Head of caudate nucleus (tissue), 42 donors: ENCODE measurements at regions not wholly inside any gene's neighbourhood (a gene's known extent, or its start where the extent isn't known, plus 50 kb on each side); places are given as distances from the start of the nearest gene placed in this dataset.

Experiments
- DNase-seq, 42 donors: peaks; one replicate each; pipeline versions ENCODE4 v3.0.0 to v3.0.0-alpha.2; 2020 to 2021; ENCODE audit warnings: mixed read lengths in 7 of 42
- intact Hi-C: fragments of 100-400 bp; cut with DNase I; formaldehyde crosslinking; loops from one replicate; pipeline ENCODE4 v1.15.0; 2022

DNA sequence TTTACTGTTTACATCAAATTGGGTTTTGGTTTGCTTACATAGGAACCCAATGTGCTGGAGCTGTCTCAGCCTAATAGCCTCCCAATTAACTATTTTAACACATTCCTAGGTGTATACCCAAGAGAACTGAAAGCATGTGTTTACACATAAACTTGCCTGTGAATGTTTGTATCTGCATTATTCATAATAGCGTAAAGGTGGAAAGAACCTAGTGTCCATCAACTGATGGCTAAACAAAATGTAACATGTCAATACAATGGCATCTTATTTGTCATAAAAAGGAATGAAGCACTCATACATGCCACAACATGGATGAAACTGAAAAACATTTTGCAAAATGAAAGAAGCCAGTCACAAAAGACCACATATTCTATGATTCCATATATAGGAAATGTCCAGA lies 160.6 kb upstream of the EEPD1 start:
- DNase-seq, result no peak
- intact Hi-C loops, result no loop called here

DNA sequence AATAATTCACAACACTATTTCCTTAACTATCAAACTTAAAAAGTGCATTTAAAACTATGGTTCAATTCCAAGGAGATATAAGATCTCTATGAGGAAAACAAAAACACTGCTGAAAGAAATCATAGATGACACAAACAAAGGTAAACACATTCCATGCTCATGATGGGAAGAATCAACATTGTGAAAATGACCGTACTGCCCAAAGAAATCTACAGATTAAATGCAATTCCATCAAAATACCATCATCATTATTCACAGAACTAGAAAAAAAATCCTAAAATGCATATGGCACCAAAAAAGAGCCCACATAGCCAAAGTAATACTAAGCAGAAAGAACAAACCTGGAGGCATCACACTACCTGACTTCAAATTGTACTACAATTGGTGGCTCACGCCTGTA lies 159.9 kb upstream of the EEPD1 start:
- no peak for DNase-seq
- intact Hi-C loops, result no loop called here

DNA sequence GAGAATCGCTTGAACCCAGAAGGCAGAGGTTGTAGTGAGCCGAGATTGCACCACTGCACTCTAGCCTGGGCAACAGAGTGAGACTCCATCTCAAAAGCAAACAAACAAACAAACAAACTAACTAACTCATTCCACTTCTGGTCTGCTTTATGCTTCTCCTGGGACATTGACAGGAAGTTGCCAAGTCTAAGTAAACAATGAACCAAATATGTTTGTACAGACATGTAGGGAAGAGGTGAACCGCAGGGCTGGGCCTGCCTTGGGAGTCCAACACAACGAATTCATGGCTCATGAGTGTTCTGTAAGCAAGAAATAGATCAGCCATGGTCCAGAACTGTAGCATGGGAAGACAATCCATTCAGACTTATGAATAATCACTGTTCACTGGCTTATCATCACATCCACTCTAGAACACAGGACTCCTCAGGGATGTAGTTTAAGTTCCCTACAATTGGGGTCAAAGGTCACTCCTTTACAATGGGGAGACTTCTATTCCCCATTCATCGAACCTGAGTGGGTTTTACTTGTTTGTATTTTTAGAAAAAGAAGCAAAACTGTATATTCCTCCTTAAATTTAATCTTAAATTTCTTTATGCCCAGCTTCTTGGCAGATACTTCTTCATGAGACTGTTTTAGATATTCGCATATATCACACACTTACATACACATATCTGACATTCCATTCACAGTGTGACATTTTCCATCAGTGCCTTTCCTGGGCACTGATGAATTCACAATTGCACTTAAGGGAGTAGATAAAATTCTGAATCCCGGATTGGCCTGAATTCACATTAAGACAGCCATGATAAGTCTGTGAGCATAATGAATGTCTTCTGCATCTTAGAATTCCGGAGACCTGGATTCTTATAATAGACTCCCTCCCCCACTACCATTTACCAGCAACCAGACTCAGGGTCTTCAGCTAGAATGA lies 159.1 kb upstream of the EEPD1 start:
- peak in 1 of 42 donors; percentile 3 for DNase-seq
- intact Hi-C loops, result no loop called here

DNA sequence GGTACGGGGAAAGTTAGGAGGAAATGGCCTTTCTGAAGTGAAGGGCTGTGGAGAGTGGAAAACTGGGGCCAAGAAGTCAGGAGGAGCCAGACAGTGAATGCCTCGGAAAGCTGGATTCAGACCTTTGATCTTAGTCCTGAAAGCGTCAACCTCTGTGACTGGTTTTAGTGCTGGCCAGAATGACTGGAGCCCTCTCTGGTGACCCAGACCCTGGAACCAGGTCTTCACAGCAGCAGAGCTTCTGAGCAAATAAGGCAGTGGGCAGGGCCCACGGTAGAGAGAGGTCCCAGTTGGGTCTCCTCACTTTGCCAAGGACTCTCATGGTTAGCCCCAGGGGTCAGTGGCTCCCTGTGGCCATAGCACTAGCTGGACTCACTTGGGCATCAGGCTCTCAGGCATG lies 157.7 kb upstream of the EEPD1 start:
- intact Hi-C loops, result no loop called here
- peak in 1 of 42 donors; percentile 27 for DNase-seq

DNA sequence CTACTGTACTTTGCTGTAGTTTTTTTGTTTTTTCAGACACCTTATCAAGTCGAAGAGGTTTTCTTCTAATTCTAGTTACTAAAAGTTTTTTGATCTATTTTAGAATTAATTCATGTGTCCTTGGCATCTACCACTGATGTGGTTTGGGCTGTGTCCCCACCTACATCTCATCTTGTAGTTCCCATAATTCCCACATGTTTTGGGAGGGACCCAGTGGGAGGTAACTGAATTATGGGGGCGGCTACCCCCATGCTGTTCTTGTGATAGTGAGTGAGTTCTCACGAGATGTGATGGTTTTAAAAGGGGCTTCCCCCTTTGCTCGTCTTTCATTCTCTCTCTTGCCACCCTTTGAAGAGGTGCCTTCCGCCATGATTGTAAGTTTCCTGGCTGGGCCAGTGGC lies 154.6 kb upstream of the EEPD1 start:
- intact Hi-C loops, result no loop called here
- no peak for DNase-seq

DNA sequence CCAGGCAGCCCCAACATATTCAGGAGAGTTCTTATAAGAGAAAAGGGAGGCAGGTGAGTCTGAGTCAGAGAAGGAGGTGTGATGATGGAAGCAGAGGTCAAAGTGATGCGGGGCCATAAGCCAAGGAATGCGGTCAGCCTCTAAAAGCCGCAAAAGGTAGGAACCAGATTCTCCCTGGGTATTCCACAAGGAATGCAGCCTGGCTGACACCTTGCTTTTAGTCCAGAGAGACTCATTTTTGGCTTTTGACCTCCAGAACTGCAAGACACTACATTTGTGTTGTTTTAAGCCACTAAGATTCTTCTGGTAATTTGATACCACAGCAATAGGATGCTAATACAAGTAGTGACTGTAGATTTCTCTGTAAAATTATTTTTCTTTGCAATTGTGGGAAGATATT lies 151.5 kb upstream of the EEPD1 start:
- DNase-seq, result no peak
- intact Hi-C loops, result no loop called here

DNA sequence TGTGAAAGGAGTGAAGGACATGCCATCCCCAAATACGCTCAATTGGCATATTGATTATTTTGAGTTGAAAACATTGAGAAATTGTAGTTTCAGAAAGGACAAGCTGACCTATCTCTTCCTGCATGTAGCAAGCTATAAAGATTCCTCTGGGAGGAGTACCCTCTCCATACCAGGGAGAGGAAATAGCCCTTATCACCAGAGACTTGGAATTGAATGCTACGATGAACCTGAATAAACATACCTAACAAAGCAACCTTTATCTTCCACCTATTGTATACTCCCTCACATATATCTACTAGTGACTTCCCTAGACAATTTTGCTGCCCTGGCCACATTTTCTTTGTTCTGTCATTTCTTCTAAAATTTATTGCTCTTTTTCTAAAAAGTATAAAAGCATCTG lies 150.2 kb upstream of the EEPD1 start:
- no peak for DNase-seq
- intact Hi-C loops, result no loop called here

DNA sequence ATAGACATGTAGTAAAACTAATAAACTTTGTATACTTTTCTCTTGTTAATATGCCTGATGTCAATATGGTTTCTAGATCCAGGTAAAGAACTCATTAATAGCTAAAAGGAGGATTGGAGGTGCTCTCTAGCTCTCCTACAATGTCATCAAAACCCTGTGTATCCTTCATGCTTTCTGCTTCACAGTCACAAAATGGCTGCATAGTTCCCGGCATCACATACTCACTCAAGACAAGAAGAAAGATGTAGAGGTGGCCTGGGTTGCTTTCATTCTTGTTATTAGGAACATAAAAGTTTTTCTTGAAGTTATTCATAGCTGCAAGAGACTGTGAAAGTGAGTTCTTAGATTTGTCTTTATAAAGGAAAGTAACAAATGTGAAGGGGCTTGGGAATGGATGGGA lies 149.7 kb upstream of the EEPD1 start:
- intact Hi-C loops, result no loop called here
- DNase-seq, result no peak

DNA sequence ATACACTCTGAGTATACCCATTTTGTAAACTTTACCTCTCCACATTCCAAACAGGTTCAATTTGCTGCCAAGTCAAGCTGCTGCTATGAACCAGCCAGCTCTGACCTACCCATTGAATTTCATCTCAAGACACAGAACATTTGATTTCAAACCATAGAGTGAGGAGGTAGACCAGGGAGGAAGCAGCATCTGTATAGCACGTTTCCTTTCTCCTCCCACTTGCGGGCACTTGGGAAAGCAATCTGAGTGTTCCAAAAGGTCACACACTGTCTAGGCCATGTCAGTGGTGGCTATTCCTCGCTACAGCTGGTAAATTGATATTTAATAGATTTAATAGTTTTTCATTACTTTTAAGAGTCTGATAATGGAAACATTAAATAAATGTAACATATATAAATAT lies 147.8 kb upstream of the EEPD1 start:
- no peak for DNase-seq
- intact Hi-C loops, result no loop called here

DNA sequence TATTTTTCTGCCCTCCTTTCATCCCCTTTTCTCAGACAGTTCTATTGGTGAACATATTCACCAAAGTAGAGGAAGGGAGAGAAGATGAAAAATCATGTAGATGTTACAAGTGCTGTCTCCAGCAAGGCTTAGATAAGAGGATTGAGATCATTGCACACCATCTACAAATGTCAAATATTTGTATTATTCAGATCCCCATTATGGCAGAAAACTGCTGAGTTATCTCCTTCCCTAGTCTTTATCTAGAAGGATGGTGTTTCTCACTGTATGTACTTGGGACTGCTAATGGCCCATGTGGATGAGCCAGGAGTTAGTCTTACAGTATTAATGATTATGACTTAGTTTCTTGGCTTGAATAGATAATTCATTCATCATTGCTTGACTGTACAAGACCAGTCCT lies 147.2 kb upstream of the EEPD1 start:
- DNase-seq, result no peak
- intact Hi-C loops, result no loop called here

DNA sequence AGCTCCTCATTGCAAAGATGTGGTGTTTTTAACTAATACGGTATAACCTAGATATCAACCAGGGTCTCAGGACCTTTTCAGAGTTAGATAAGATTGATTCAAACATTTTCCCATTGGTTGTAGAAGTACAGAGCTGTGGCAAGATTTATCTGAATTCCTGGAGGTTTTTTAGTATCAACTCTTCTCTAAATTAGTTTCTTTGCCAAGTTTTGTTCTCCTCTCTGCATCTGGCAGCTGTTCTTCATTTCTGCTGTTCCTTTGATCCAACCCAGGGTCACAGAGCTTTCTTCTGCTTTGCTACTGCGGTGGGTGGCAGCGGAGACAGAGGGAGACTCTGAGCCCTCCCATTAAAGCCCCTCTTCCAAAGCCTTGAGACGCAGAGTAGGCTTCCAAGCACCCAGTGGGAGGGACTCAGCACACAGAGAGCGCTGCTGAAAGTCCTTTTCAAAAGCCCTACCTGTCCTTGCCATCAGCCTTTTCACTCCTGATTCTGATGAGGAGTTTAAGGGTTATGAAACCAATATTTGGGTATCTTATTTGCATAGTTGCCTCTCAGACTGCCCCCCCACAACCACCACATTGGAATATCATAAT lies 146.3 kb upstream of the EEPD1 start:
- DNase-seq, result no peak
- intact Hi-C loops, result no loop called here

DNA sequence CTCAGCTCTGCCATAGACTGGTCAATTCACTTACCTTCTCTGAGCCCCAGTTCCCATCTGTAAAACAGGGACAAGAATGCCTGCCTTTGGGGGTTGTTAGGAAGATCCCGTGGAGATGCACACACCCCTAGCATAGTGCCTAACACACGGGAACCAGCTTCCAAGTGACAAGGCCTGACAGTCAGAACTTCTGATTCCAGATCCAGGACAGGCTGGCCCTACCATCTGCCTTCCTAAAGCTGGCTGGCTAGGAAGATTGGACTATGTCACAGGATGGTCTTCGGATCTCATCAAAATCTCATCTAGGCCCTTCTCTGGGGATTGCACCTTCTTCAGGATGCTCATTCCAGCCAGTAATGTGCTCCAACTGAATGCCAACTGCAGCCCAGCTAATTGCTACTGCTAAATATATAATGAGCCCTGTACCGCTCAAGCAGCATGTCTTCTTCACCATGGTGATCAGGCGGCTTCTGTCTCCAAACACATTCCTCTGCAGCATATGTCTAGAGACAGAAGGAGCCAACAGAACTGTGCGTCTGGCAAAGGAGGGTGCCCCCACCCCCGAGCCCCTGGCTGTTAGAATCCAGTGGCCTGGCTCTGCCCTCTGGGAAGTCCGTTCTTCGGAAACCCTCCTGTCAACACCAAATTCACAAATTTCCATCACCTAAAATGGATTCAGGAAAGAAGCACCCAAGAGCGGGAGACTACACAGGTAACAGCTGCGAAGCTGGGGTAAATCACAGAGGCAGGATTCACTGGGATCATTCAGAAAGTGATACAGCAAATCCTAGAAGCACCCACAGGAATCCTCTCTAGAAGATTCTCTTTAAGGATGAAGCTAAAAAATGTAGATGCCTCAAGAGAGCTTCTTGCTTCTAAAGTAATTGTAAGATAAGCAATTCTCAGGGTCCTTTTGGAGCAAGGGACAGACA lies 142.1 kb upstream of the EEPD1 start:
- no peak for DNase-seq
- intact Hi-C loops, result no loop called here

DNA sequence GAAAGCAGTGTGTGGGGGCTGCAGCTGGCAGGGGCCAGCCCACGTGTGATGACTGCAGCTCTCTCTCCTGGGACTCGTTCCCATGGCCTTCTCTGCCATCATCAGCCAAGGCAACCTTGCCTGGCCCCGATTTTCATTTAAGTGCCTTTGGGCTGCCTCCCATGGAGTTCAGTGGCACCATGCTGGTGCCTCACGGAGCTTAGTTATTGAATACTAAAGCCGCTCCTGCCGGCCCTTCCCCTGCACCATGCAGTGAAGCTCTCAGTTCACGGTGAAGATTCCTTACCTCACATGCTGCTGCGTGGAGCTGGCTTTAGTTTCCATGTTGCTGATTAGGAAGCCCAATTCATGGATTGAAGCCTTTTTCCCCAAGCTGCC lies 141.5 kb upstream of the EEPD1 start:
- intact Hi-C loops, result no loop called here
- no peak for DNase-seq

DNA sequence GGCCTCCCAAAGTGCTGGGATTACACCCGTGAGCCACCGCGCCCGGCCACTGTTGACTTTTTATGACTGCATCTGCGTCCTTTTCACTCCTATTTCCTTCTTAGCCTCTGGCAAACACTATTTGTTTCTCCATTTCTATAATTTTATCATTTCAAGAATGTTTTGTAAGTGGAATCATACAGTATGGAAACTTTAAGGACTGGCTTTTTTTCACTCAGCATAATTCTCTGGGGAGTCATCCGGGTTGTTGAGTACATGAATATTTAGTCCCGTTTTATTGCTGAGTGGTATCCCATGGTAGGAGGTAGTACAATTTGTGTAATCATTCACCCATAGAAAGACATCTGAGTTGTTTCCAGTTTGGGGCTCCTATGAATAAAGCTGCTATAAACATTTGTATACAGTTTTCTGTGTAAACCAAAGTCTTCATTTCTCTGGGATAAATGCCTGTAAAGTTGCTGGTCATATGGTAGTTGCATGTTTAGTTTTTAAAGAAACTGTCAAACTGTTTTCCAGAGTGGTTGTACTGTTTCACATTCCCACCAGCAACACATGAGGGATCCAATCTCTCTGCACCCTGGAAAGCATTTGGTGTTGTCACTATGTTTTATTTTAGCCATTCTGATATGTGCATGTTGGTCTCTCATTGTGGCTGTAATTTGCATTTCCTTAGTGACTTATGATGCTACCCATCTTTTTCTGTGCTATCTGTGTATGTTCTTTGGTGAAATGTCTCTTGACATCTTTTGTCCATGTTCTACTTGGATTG lies 139.6 kb upstream of the EEPD1 start:
- no peak for DNase-seq
- intact Hi-C loops, result no loop called here

DNA sequence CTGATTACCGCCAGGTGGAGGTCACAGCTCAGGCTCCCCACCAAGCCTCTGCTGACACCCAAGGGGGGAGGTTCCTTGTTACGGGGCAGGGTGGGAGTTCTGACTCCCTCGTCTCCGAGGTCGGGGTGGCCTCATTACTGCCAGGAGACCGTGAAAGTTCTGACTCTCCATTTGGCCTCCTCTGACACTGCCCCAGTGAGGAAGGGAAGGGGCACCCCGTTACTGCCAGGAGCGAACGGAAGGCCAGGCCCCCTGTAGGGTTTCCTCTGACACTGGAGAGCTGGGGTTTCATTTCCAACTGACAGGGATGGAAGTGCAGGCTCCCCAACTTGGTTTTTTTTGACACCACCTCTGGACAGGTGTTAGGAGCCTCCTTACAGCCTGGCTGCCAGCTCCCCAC lies 138.1 kb upstream of the EEPD1 start:
- DNase-seq, result no peak
- intact Hi-C loops, result no loop called here

DNA sequence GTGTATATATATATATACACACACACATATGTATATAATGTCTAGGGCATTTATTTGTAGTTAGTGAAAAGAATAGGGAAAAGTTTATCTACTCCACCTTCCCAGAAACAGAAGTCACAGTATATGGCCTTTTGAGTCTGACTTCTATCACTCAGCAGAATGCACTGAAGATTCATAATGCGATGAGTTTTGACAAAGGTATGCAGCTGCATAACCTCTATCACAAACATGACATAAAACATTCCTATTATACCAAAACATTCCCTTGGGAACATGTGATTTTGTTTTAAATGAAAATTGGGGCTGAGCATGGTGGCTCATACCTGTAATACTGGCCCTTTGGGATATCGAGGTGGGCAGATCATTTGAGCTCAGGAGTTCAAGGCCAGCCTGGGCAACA lies 137.3 kb upstream of the EEPD1 start:
- DNase-seq, result no peak
- intact Hi-C loops, result no loop called here

DNA sequence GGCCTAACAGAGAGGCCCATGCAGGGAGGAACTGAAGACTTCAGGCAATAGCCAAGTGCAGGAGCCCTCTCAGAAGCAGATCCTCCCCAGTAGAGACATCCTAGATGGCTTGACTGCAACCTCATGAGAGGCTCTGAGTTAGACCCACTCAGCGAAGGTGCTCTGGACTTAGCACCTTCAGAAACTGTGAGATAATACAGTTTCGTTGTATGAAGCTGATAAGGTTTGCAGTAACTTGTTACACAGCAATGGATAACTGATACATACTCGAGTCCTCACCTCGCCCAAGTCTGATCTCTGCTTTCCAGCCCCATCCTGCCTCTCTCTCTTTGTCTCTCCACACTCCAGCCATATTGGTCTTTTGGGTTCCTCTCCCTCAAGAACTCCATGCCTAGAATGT lies 136.4 kb upstream of the EEPD1 start:
- intact Hi-C loops, result no loop called here
- DNase-seq, result no peak

DNA sequence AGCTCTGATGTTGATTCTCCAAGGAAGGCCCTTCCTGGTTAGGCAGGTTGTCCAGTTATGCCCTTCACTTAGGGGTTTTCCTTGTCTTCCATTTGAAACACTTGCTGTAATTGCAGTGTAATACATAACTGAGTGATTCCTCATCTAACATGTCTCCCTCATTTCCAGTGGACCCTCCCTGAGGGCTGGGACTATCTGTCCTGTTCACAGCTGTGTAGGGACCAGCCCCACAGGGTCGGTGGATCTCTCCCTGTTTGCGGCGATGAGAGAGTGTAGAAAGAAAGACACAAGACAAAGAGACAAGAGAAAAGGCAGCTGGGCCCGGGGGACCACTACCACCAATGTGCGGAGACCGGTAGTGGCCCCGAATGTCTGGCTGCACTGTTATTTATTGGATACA lies 135.9 kb upstream of the EEPD1 start:
- intact Hi-C loops, result no loop called here
- DNase-seq, result no peak

DNA sequence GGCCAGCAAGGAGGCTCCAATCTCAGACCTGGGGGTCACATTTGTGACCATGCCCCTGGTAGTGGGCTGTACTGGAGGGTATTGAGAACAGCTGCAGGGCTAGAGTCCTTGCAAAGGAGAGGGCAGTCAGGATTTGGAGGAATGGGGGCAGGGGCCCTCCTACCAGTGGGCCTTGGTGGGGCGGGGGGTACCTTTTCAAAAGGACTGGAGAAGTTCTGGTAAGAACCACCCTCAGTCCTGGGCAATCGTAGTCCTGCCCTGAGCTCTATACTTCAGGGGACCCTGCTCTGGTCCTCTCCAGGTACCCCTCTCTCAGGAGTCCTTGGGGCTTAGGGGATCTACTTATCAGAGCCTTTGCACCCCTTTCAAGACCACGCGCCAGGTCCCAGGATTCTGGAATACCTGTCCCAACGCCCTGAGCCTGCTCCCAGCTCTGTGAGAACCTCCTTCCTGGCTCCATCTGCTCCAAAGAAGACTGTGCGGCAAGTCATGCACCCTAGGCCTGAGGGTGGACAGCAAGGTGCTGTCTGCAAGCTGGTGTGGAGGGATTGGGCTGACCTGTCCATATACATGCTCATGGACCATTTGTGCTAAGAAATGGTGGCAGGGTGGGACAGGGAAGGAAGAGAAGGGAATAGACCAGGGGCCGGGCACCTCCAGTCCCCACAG lies 134.1 kb upstream of the EEPD1 start:
- intact Hi-C loops, result no loop called here

More for the DNA sequence above, 134.1 kb upstream of the EEPD1 start:
- no peak for DNase-seq
